Left ventricle myocardium inferior (tissue), 1 donor: ENCODE measurements at regions not wholly inside any gene's neighbourhood (a gene's known extent, or its start where the extent isn't known, plus 50 kb on each side); places are given as distances from the start of the nearest gene placed in this dataset.

Source experiments
- DNase-seq: peaks from one replicate; pipeline ENCODE4 v3.0.0-alpha.2; 2020
- H3K27ac ChIP-seq: fragments of 200-600 bp; replicated peaks from 2 replicates; pipeline ENCODE4 v1.8.0; 2021
- H3K27me3 ChIP-seq: fragments of 200-600 bp; 2 replicates; pipeline ENCODE4 v1.8.0; 2021; ENCODE audit warnings: low read depth
- H3K36me3 ChIP-seq: fragments of 200-600 bp; 2 replicates; pipeline ENCODE4 v1.8.0; 2021
- H3K4me1 ChIP-seq: fragments of 200-600 bp; 2 replicates; pipeline ENCODE4 v1.8.0; 2021
- H3K4me3 ChIP-seq: fragments of 200-600 bp; 2 replicates; pipeline ENCODE4 v1.8.0; 2021; ENCODE audit warnings: mild to moderate bottlenecking, moderate library complexity
- H3K9me3 ChIP-seq: fragments of 200-600 bp; replicated peaks from 2 replicates; pipeline ENCODE4 v1.8.0; 2021
- intact Hi-C: fragments of 100-400 bp; cut with micrococcal nuclease; formaldehyde crosslinking; loops from one replicate; pipeline ENCODE4 v1.11.0; 2022
- TF ChIP-seq, protein P1 (sequence below): fragments of 200-600 bp; IDR thresholded peaks from 2 replicates; pipeline ENCODE4 v1.8.0; 2021; ENCODE audit warnings: antibody characterized with exemption, mild to moderate bottlenecking, borderline replicate concordance
- donor health status: DM: no; HTN: yes; CAD: no; lungs with severe emphysema.

- Histone ChIP-seq H3K27ac (no peak overlapping the region), H3K9me3 (no peaks in the 10 kb centered on the region), H3K4me1 (no peaks in the 10 kb centered on the region), H3K4me3 (no peak overlapping the region), H3K27me3 (no peaks in the 10 kb centered on the region), H3K36me3 (no peaks in the 10 kb centered on the region)
- TF ChIP-seq, protein P1, sequence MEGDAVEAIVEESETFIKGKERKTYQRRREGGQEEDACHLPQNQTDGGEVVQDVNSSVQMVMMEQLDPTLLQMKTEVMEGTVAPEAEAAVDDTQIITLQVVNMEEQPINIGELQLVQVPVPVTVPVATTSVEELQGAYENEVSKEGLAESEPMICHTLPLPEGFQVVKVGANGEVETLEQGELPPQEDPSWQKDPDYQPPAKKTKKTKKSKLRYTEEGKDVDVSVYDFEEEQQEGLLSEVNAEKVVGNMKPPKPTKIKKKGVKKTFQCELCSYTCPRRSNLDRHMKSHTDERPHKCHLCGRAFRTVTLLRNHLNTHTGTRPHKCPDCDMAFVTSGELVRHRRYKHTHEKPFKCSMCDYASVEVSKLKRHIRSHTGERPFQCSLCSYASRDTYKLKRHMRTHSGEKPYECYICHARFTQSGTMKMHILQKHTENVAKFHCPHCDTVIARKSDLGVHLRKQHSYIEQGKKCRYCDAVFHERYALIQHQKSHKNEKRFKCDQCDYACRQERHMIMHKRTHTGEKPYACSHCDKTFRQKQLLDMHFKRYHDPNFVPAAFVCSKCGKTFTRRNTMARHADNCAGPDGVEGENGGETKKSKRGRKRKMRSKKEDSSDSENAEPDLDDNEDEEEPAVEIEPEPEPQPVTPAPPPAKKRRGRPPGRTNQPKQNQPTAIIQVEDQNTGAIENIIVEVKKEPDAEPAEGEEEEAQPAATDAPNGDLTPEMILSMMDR: no peak
- DNase-seq: no peak
- intact Hi-C loops: no loop called here
These were observed 242.7 kb upstream of the TTC14 start for GRCh38 chr3:180359061-180359952.

DNA sequence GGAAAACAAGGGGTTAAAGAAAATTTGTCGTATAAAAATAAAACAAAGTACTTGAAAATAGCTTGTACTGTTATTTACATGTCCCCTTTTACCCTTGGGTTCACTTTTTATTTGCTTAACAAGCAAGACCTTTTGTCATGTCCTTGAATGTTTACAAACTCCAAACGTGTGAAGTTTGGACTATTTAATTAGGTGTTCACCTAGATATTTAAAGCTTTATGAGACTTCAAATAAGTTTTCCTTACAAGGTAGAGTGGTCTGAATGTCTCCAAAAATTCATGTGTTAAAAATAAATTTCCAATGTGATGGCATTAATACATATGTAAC is 242.0 kb upstream of the TTC14 start:
- no peaks in the 10 kb centered on the region for H3K27me3 ChIP-seq
- no peak overlapping the region for H3K4me3 ChIP-seq
- TF ChIP-seq, protein P1: no peak
- intact Hi-C loops: no loop called here
- H3K9me3 ChIP-seq: no peaks in the 10 kb centered on the region
- no peaks in the 10 kb centered on the region for H3K4me1 ChIP-seq
- no peak overlapping the region for H3K27ac ChIP-seq
- H3K36me3 ChIP-seq: no peaks in the 10 kb centered on the region
- no peak for DNase-seq

- intact Hi-C loops: no loop called here
- no peak for DNase-seq
These were observed 239.9 kb upstream of the TTC14 start for GRCh38 chr3:180362081-180362480.

GRCh38 chr3:180375831-180376230 is 226.1 kb upstream of the TTC14 start:
- Histone ChIP-seq H3K27me3 (no peaks in the 10 kb centered on the region), H3K4me3 (no peak overlapping the region), H3K27ac (no peak overlapping the region), H3K9me3 (peaks cover 30% of the 10 kb centered on the region), H3K36me3 (no peaks in the 10 kb centered on the region), H3K4me1 (no peaks in the 10 kb centered on the region)
- intact Hi-C loops: no loop called here
- TF ChIP-seq, protein P1: no peak
- no peak for DNase-seq

More at GRCh38 chr3:180362081-180362480, 239.9 kb upstream of the TTC14 start:
- H3K9me3 ChIP-seq: peaks cover 3% of the 10 kb centered on the region
- H3K36me3 ChIP-seq: no peaks in the 10 kb centered on the region
- H3K4me1 ChIP-seq: no peaks in the 10 kb centered on the region
- H3K27ac ChIP-seq: no peak overlapping the region
- TF ChIP-seq, protein P1: no peak
- no peak overlapping the region for H3K4me3 ChIP-seq
- no peaks in the 10 kb centered on the region for H3K27me3 ChIP-seq

DNA sequence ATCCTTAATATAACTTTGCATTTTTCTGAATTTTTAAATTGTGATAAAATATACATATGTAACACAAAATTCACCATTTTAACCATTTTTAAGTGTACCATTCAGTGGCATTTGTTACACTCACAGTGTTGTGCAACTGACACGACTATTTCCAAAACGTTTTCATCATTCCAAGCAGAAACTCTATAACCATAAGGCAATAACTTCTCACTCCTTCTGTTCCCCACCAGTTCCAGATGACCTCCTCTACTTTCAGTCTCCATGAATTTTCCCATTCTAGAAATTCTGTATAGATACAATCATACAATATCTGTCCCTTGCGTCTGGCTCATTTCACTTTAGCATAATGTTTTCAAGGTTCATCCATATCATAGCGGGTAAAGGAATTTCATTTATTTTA is 223.5 kb upstream of the TTC14 start:
- H3K36me3 ChIP-seq: no peaks in the 10 kb centered on the region
- no peak overlapping the region for H3K27ac ChIP-seq
- no peak overlapping the region for H3K4me3 ChIP-seq
- no peak for DNase-seq
- TF ChIP-seq, protein P1: no peak
- peaks cover 6% of the 10 kb centered on the region for H3K9me3 ChIP-seq
- H3K27me3 ChIP-seq: no peaks in the 10 kb centered on the region
- H3K4me1 ChIP-seq: no peaks in the 10 kb centered on the region
- intact Hi-C loops: no loop called here
